ENCODE measurements at regions not wholly inside any gene's neighbourhood (a gene's known extent, or its start where the extent isn't known, plus 50 kb on each side); places are given as distances from the start of the nearest gene placed in this dataset.

- Histone ChIP-seq H3K9me2 (no peaks in the 10 kb centered on the region), H3K4me1 (ENCODE audit: control insufficient read depth in 1 of 2, insufficient read depth in 2 of 2, low read depth in 1 of 2, low read length in 1 of 2) (no peaks in the 10 kb centered on the region), H3K4me2 (no peak overlapping the region), H2AFZ (ENCODE audit: low read depth) (no peak overlapping the region), H3K27me3 (ENCODE audit: insufficient read depth) (no peaks in the 10 kb centered on the region), H3K4me3 (ENCODE audit: low read depth in 2 of 2, low read length in 1 of 2) (no peak overlapping the region), H3K9me3 (no peaks in the 10 kb centered on the region), H3K9ac (no peak overlapping the region), H3K36me3 (replicated peaks in 1 of 2; ENCODE audit: control insufficient read depth in 1 of 2, insufficient read depth in 2 of 2, low read length in 1 of 2) (no peaks in the 10 kb centered on the region), H3F3A (replicated peaks; ENCODE audit: insufficient read depth) (no peaks in the 10 kb centered on the region), H3K27ac (ENCODE audit: low read depth in 2 of 2, low read length in 1 of 2) (no peak overlapping the region), H4K20me1 (ENCODE audit: insufficient read depth) (no peaks in the 10 kb centered on the region), H3K79me2 (ENCODE audit: insufficient read depth) (no peaks in the 10 kb centered on the region)
- ChIA-PET CTCF (no interaction called here), POLR2A (no interaction called here)
- TF ChIP-seq TCF12 (IDR thresholded peaks at IDR 0.05) = no peak
- no peak for TF ChIP-seq FOSL2 (IDR thresholded peaks at IDR 0.05; ENCODE audit: borderline replicate concordance, low read depth)
- no peak for DNase-seq
- WGBS (ENCODE audit: low lambda C conversion rate) = 12% methylated on average over 6 of the region's 6 CpGs
Measured at GRCh38 chrX:6758234-6758633, 223.3 kb upstream of the VCX3A start.

GRCh38 chrX:6757631-6758030 is 222.7 kb upstream of the VCX3A start:
- H4K20me1 ChIP-seq (ENCODE audit: insufficient read depth) = no peaks in the 10 kb centered on the region
- no peaks in the 10 kb centered on the region for H3K9me2 ChIP-seq
- H3K9ac ChIP-seq = no peak overlapping the region
- no peak overlapping the region for H3K4me3 ChIP-seq (ENCODE audit: low read depth in 2 of 2, low read length in 1 of 2)
- H3K4me1 ChIP-seq (ENCODE audit: control insufficient read depth in 1 of 2, insufficient read depth in 2 of 2, low read depth in 1 of 2, low read length in 1 of 2) = no peaks in the 10 kb centered on the region
- H3K4me2 ChIP-seq = no peak overlapping the region
- no peak overlapping the region for H3K27ac ChIP-seq (ENCODE audit: low read depth in 2 of 2, low read length in 1 of 2)
- H3K36me3 ChIP-seq (replicated peaks in 1 of 2; ENCODE audit: control insufficient read depth in 1 of 2, insufficient read depth in 2 of 2, low read length in 1 of 2) = no peaks in the 10 kb centered on the region
- H3K79me2 ChIP-seq (ENCODE audit: insufficient read depth) = no peaks in the 10 kb centered on the region
- no peaks in the 10 kb centered on the region for H3F3A ChIP-seq (replicated peaks; ENCODE audit: insufficient read depth)
- no peaks in the 10 kb centered on the region for H3K9me3 ChIP-seq
- TF ChIP-seq CHD2 (IDR thresholded peaks at IDR 0.05; ENCODE audit: low read length, partially characterized antibody) (no peak), ELF1 (IDR thresholded peaks at IDR 0.05) (no peak), POLR2AphosphoS5 (IDR thresholded peaks at IDR 0.05; ENCODE audit: low read depth, low read length) (no peak), USF1 (IDR thresholded peaks at IDR 0.05; ENCODE audit: borderline replicate concordance, low read depth) (no peak), MEF2A (IDR thresholded peaks at IDR 0.05; ENCODE audit: borderline replicate concordance, low read depth) (no peak), EP300 (IDR thresholded peaks at IDR 0.05; ENCODE audit: borderline replicate concordance in 1 of 2, low read depth in 1 of 2, low read length in 1 of 2) (no peak), JUND (IDR thresholded peaks at IDR 0.05) (no peak), TEAD4 (IDR thresholded peaks at IDR 0.05; ENCODE audit: borderline replicate concordance, insufficient read depth) (no peak), SIN3A (IDR thresholded peaks at IDR 0.05; ENCODE audit: borderline replicate concordance, low read depth, low read length) (no peak), SMC3 (IDR thresholded peaks at IDR 0.05; ENCODE audit: low read depth, low read length) (no peak), FOXM1 (IDR thresholded peaks at IDR 0.05; ENCODE audit: low read depth) (no peak)
- H3K27me3 ChIP-seq (ENCODE audit: insufficient read depth) = no peaks in the 10 kb centered on the region
- ChIA-PET CTCF (no interaction called here), POLR2A (no interaction called here)
- no peak overlapping the region for H2AFZ ChIP-seq (ENCODE audit: low read depth)
- no peak for DNase-seq
- whole genome bisulfite sequencing (ENCODE audit: low lambda C conversion rate) = 21% methylated on average over 6 of the region's 6 CpGs

GRCh38 chrX:6748595-6748994 is 213.7 kb upstream of the VCX3A start:
- H4K20me1 ChIP-seq (ENCODE audit: insufficient read depth) = no peaks in the 10 kb centered on the region
- CTCF ChIA-PET = no interaction called here
- 4% methylated on average over 3 of the region's 3 CpGs for WGBS (ENCODE audit: low lambda C conversion rate)
- H3F3A ChIP-seq (replicated peaks; ENCODE audit: insufficient read depth) = no peaks in the 10 kb centered on the region
- H3K9ac ChIP-seq = no peak overlapping the region
- no peaks in the 10 kb centered on the region for H3K27me3 ChIP-seq (ENCODE audit: insufficient read depth)
- no peak overlapping the region for H2AFZ ChIP-seq (ENCODE audit: low read depth)
- POLR2A ChIA-PET = no interaction called here
- H3K4me3 ChIP-seq (ENCODE audit: low read depth in 2 of 2, low read length in 1 of 2) = no peak overlapping the region
- H3K9me3 ChIP-seq = no peaks in the 10 kb centered on the region
- DNase-seq = no peak
- no peaks in the 10 kb centered on the region for H3K4me1 ChIP-seq (ENCODE audit: control insufficient read depth in 1 of 2, insufficient read depth in 2 of 2, low read depth in 1 of 2, low read length in 1 of 2)
- no peaks in the 10 kb centered on the region for H3K79me2 ChIP-seq (ENCODE audit: insufficient read depth)
- H3K27ac ChIP-seq (ENCODE audit: low read depth in 2 of 2, low read length in 1 of 2) = no peak overlapping the region
- no peaks in the 10 kb centered on the region for H3K36me3 ChIP-seq (replicated peaks in 1 of 2; ENCODE audit: control insufficient read depth in 1 of 2, insufficient read depth in 2 of 2, low read length in 1 of 2)
- TF ChIP-seq FOXJ3 (CRISPR knock-in tag; IDR thresholded peaks at IDR 0.05) = no peak
- no peak for TF ChIP-seq GABPA (IDR thresholded peaks at IDR 0.05; ENCODE audit: low read depth)
- TF ChIP-seq USF2 (IDR thresholded peaks at IDR 0.05; ENCODE audit: borderline replicate concordance, low read depth, low read length) = no peak
- TF ChIP-seq ZBTB33 (IDR thresholded peaks at IDR 0.05; ENCODE audit: borderline replicate concordance, low read depth) = no peak
- no peak for TF ChIP-seq SMC3 (IDR thresholded peaks at IDR 0.05; ENCODE audit: low read depth, low read length)
- no peak for TF ChIP-seq EP300 (IDR thresholded peaks at IDR 0.05; ENCODE audit: borderline replicate concordance in 1 of 2, low read depth in 1 of 2, low read length in 1 of 2)
- no peaks in the 10 kb centered on the region for H3K9me2 ChIP-seq
- H3K4me2 ChIP-seq = no peak overlapping the region

Data from SK-N-SH (cell line).